ENCODE measurements at regions not wholly inside any gene's neighbourhood (a gene's known extent, or its start where the extent isn't known, plus 50 kb on each side); places are given as distances from the start of the nearest gene placed in this dataset.
"Not testable (repeated sequence)": the region's sequence is repeated elsewhere in the genome, so short reads cannot be mapped to it uniquely, and the experiment has no call there.

- no peak for TF ChIP-seq CTCF (IDR thresholded peaks at IDR 0.05)
- H3K4me3 Mint-ChIP-seq (ENCODE audit: unreplicated experiment) = no peak overlapping the region
- H3K9me3 Mint-ChIP-seq (ENCODE audit: low read depth) = no peaks in the 10 kb centered on the region
- DNase-seq (ENCODE audit: low spot score) = no peak
- H3K36me3 Mint-ChIP-seq (ENCODE audit: low read depth) = no peaks in the 10 kb centered on the region
- H3K4me1 Mint-ChIP-seq (ENCODE audit: low read depth) = peaks cover 3% of the 10 kb centered on the region
- H3K27ac Mint-ChIP-seq (ENCODE audit: unreplicated experiment) = no peak overlapping the region
- no peaks in the 10 kb centered on the region for H3K27me3 Mint-ChIP-seq (ENCODE audit: low read depth)
Observed at GRCh38 chr10:30745953-30746352, 116.4 kb upstream of the LYZL2 start.

- no peak for TF ChIP-seq CTCF (IDR thresholded peaks at IDR 0.05)
Observed at GRCh38 chr10:30744106-30744505, 114.6 kb upstream of the LYZL2 start.

GRCh38 chr10:30743586-30743985 lies 114.0 kb upstream of the LYZL2 start:
- TF ChIP-seq CTCF (IDR thresholded peaks at IDR 0.05) = no peak
- DNase-seq (ENCODE audit: low spot score) = no peak
- Mint-ChIP-seq H3K27me3 (ENCODE audit: low read depth) (no peaks in the 10 kb centered on the region), H3K9me3 (ENCODE audit: low read depth) (no peaks in the 10 kb centered on the region), H3K27ac (ENCODE audit: unreplicated experiment) (no peak overlapping the region), H3K4me3 (ENCODE audit: unreplicated experiment) (no peak overlapping the region), H3K4me1 (ENCODE audit: low read depth) (peaks cover 3% of the 10 kb centered on the region), H3K36me3 (ENCODE audit: low read depth) (no peaks in the 10 kb centered on the region)

More at GRCh38 chr10:30744106-30744505, 114.6 kb upstream of the LYZL2 start:
- no peaks in the 10 kb centered on the region for H3K9me3 Mint-ChIP-seq (ENCODE audit: low read depth)
- peaks cover 3% of the 10 kb centered on the region for H3K4me1 Mint-ChIP-seq (ENCODE audit: low read depth)
- no peak for DNase-seq (ENCODE audit: low spot score)
- no peaks in the 10 kb centered on the region for H3K27me3 Mint-ChIP-seq (ENCODE audit: low read depth)
- H3K36me3 Mint-ChIP-seq (ENCODE audit: low read depth) = no peaks in the 10 kb centered on the region
- H3K4me3 Mint-ChIP-seq (ENCODE audit: unreplicated experiment) = no peak overlapping the region
- no peak overlapping the region for H3K27ac Mint-ChIP-seq (ENCODE audit: unreplicated experiment)

- DNase-seq (ENCODE audit: low spot score) = no peak
- H3K9me3 Mint-ChIP-seq (ENCODE audit: low read depth) = no peaks in the 10 kb centered on the region
- H3K36me3 Mint-ChIP-seq (ENCODE audit: low read depth) = no peaks in the 10 kb centered on the region
- no peak overlapping the region for H3K4me3 Mint-ChIP-seq (ENCODE audit: unreplicated experiment)
- no peak overlapping the region for H3K27ac Mint-ChIP-seq (ENCODE audit: unreplicated experiment)
- TF ChIP-seq CTCF (IDR thresholded peaks at IDR 0.05) = no peak
- no peaks in the 10 kb centered on the region for H3K4me1 Mint-ChIP-seq (ENCODE audit: low read depth)
- H3K27me3 Mint-ChIP-seq (ENCODE audit: low read depth) = no peaks in the 10 kb centered on the region
Observed at GRCh38 chr10:30742471-30742870, 112.9 kb upstream of the LYZL2 start.

- H3K4me3 Mint-ChIP-seq (ENCODE audit: unreplicated experiment); H3K27me3 Mint-ChIP-seq (ENCODE audit: low read depth); H3K27ac Mint-ChIP-seq (ENCODE audit: unreplicated experiment); H3K36me3 Mint-ChIP-seq (ENCODE audit: low read depth); DNase-seq (ENCODE audit: low spot score); H3K9me3 Mint-ChIP-seq (ENCODE audit: low read depth): not testable (repeated sequence)
- peaks cover 12% of the 10 kb centered on the region for H3K4me1 Mint-ChIP-seq (ENCODE audit: low read depth)
Observed at GRCh38 chr10:30740774-30741173, 111.2 kb upstream of the LYZL2 start.

GRCh38 chr10:30738416-30738815 lies 108.9 kb upstream of the LYZL2 start:
- no peak for DNase-seq (ENCODE audit: low spot score)
- Mint-ChIP-seq H3K9me3 (ENCODE audit: low read depth) (peaks cover 3% of the 10 kb centered on the region), H3K27me3 (ENCODE audit: low read depth) (no peaks in the 10 kb centered on the region), H3K36me3 (ENCODE audit: low read depth) (no peaks in the 10 kb centered on the region), H3K4me3 (ENCODE audit: unreplicated experiment) (no peak overlapping the region), H3K27ac (ENCODE audit: unreplicated experiment) (no peak overlapping the region), H3K4me1 (ENCODE audit: low read depth) (peaks cover 24% of the 10 kb centered on the region)
- TF ChIP-seq CTCF (IDR thresholded peaks at IDR 0.05) = no peak

Measured in chondrocyte (in vitro differentiated cells).